Thoracic aorta (tissue), 2 donors: ENCODE measurements at regions not wholly inside any gene's neighbourhood (a gene's known extent, or its start where the extent isn't known, plus 50 kb on each side); places are given as distances from the start of the nearest gene placed in this dataset.

Experiments used
- ATAC-seq: fragments of 150-250 bp; one replicate; pipeline ENCODE4 v1.8.0; 2017; ENCODE audit warnings: low read depth; ENCODE audit not compliant: insufficient number of reproducible peaks, low FRiP score
- DNase-seq: peaks from one replicate; pipeline ENCODE4 v3.0.0-alpha.2; 2020; ENCODE audit warnings: low spot score
- H3K27ac ChIP-seq, 2 donors: fragments of 200-600 bp; sonication (generic); 1 replicate in 1 of 2; 2 replicates in 1 of 2; pipeline ENCODE4 v1.5.1; 2016; ENCODE audit warnings: mild to moderate bottlenecking in 2 of 2, moderate library complexity in 2 of 2
- H3K27me3 ChIP-seq: fragments of 200-600 bp; sonication (generic); replicated peaks from 2 replicates; pipeline ENCODE4 v1.6.0; 2016; ENCODE audit warnings: mild to moderate bottlenecking; ENCODE audit not compliant: insufficient read depth
- H3K36me3 ChIP-seq: fragments of 200-600 bp; sonication (generic); one replicate; pipeline ENCODE4 v1.5.1; 2016
- H3K4me1 ChIP-seq, 2 donors: fragments of 200-600 bp; sonication (generic); 1 replicate in 1 of 2; 2 replicates in 1 of 2; pipeline versions ENCODE4 v1.5.1 to v1.6.0; 2016; ENCODE audit warnings: low read depth in 2 of 2, mild to moderate bottlenecking in 1 of 2; ENCODE audit not compliant: control insufficient read depth in 1 of 2
- H3K4me3 ChIP-seq: fragments of 200-600 bp; sonication (generic); 2 replicates; pipeline ENCODE4 v1.5.1; 2016; ENCODE audit warnings: mild to moderate bottlenecking
- H3K9me3 ChIP-seq: fragments of 200-600 bp; sonication (generic); 2 replicates; pipeline ENCODE4 v1.5.1; 2016
- CTCF ChIP-seq: fragments of 200-600 bp; sonication (generic); IDR thresholded peaks from one replicate; pipeline ENCODE4 v1.5.1; 2019; ENCODE audit warnings: antibody characterized with exemption

- no peak overlapping the region for H3K27ac ChIP-seq
- no peaks in the 10 kb centered on the region for H3K27me3 ChIP-seq
- H3K4me1 ChIP-seq = no peaks in the 10 kb centered on the region
- DNase-seq (no peak), ATAC-seq (no peak)
- H3K9me3 ChIP-seq = no peaks in the 10 kb centered on the region
- H3K36me3 ChIP-seq = no peaks in the 10 kb centered on the region
- no peak overlapping the region for H3K4me3 ChIP-seq
- TF ChIP-seq CTCF = no peak
These were observed 1082.9 kb upstream of the CDH2 start for GRCh38 chr18:29259838-29260237.

GRCh38 chr18:29254123-29254522, 1077.2 kb upstream of the CDH2 start:
- Histone ChIP-seq H3K27ac (no peak overlapping the region), H3K4me1 (no peaks in the 10 kb centered on the region), H3K27me3 (no peaks in the 10 kb centered on the region), H3K4me3 (no peak overlapping the region), H3K36me3 (no peaks in the 10 kb centered on the region), H3K9me3 (no peaks in the 10 kb centered on the region)
- no peak for ATAC-seq
- TF ChIP-seq CTCF = no peak
- DNase-seq = no peak

- Histone ChIP-seq H3K27ac (no peak overlapping the region), H3K9me3 (no peaks in the 10 kb centered on the region), H3K36me3 (no peaks in the 10 kb centered on the region), H3K4me1 (no peaks in the 10 kb centered on the region), H3K4me3 (no peak overlapping the region), H3K27me3 (no peaks in the 10 kb centered on the region)
- ATAC-seq (no peak), DNase-seq (no peak)
- TF ChIP-seq CTCF = no peak
These were observed 1074.8 kb upstream of the CDH2 start for GRCh38 chr18:29251681-29252080.

GRCh38 chr18:29250843-29251242, 1073.9 kb upstream of the CDH2 start:
- H3K4me3 ChIP-seq = no peak overlapping the region
- no peak overlapping the region for H3K27ac ChIP-seq
- H3K27me3 ChIP-seq = no peaks in the 10 kb centered on the region
- no peak for DNase-seq
- H3K9me3 ChIP-seq = no peaks in the 10 kb centered on the region
- TF ChIP-seq CTCF = no peak
- no peak for ATAC-seq
- no peaks in the 10 kb centered on the region for H3K36me3 ChIP-seq
- H3K4me1 ChIP-seq = no peaks in the 10 kb centered on the region

- no peak for TF ChIP-seq CTCF
- Histone ChIP-seq H3K9me3 (no peaks in the 10 kb centered on the region), H3K27me3 (no peaks in the 10 kb centered on the region), H3K27ac (no peak overlapping the region), H3K4me1 (no peaks in the 10 kb centered on the region), H3K36me3 (no peaks in the 10 kb centered on the region), H3K4me3 (no peak overlapping the region)
- DNase-seq = no peak
- ATAC-seq = no peak
These were observed 1073.3 kb upstream of the CDH2 start for GRCh38 chr18:29250259-29250658.
